ENCODE measurements at regions not wholly inside any gene's neighbourhood (a gene's known extent, or its start where the extent isn't known, plus 50 kb on each side); places are given as distances from the start of the nearest gene placed in this dataset.
"Not testable (repeated sequence)": the region's sequence is repeated elsewhere in the genome, so short reads cannot be mapped to it uniquely, and the experiment has no call there.

GRCh38 chr6:16039892-16040627 is 88.8 kb upstream of the MYLIP start:
- DNase-seq = not testable (repeated sequence)

- DNase-seq = no peak
Observed at GRCh38 chr6:16038938-16039337, 89.9 kb upstream of the MYLIP start.

- no peak for DNase-seq
Observed at GRCh38 chr6:16035488-16036080, 93.3 kb upstream of the MYLIP start.

- no peak for DNase-seq
Observed at GRCh38 chr6:16033214-16033613, 95.7 kb upstream of the MYLIP start.

- no peak for DNase-seq
Observed at GRCh38 chr6:16031278-16031981, 97.5 kb upstream of the MYLIP start.

GRCh38 chr6:16028966-16029365 is 99.9 kb upstream of the MYLIP start:
- no peak for DNase-seq

GRCh38 chr6:16020259-16020658 is 108.6 kb upstream of the MYLIP start:
- no peak for DNase-seq

GRCh38 chr6:16019462-16019861 is 109.4 kb upstream of the MYLIP start:
- DNase-seq = no peak

GRCh38 chr6:16018626-16019025 is 110.3 kb upstream of the MYLIP start:
- DNase-seq = no peak

- DNase-seq = not testable (repeated sequence)
Observed at GRCh38 chr6:16014325-16014724, 114.6 kb upstream of the MYLIP start.

GRCh38 chr6:16007146-16007545 is 121.7 kb upstream of the MYLIP start:
- no peak for DNase-seq

GRCh38 chr6:16006681-16007080 is 122.2 kb upstream of the MYLIP start:
- DNase-seq = no peak

- no peak for DNase-seq
Observed at GRCh38 chr6:16004934-16005679, 123.8 kb upstream of the MYLIP start.

- no peak for DNase-seq
Observed at GRCh38 chr6:16003197-16003491, 125.7 kb upstream of the MYLIP start.

GRCh38 chr6:16002332-16003196 is 126.3 kb upstream of the MYLIP start:
- no peak for DNase-seq

GRCh38 chr6:16001158-16001557 is 127.7 kb upstream of the MYLIP start:
- DNase-seq = no peak

- no peak for DNase-seq
Observed at GRCh38 chr6:15999201-15999600, 129.7 kb upstream of the MYLIP start.

- DNase-seq = no peak
Observed at GRCh38 chr6:15997586-15998388, 131.1 kb upstream of the MYLIP start.

GRCh38 chr6:15996030-15996429 is 132.9 kb upstream of the MYLIP start:
- no peak for DNase-seq

- no peak for DNase-seq
Observed at GRCh38 chr6:15995493-15995892, 133.4 kb upstream of the MYLIP start.

GRCh38 chr6:15994814-15995459 is 133.9 kb upstream of the MYLIP start:
- no peak for DNase-seq

Data from cerebellar nuclear complex (tissue), 1 donor.